OCI-LY3 (cell line): ENCODE measurements at regions not wholly inside any gene's neighbourhood (a gene's known extent, or its start where the extent isn't known, plus 50 kb on each side); places are given as distances from the start of the nearest gene placed in this dataset.

Experiments used
- EZH2phosphoT487 ChIP-seq: fragments of 200-600 bp; shearing (Covaris generic); IDR thresholded peaks from 2 replicates; pipeline ENCODE4 v1.6.1; 2018; ENCODE audit warnings: antibody characterized with exemption, mixed run types, low read depth
- TF ChIP-seq, protein P1 (sequence below): fragments of 200-600, 300-600 bp; sonication (generic); IDR thresholded peaks from 2 replicates; pipeline ENCODE4 v1.5.1; 2014; ENCODE audit warnings: antibody characterized with exemption, low read length, low read depth

DNA sequence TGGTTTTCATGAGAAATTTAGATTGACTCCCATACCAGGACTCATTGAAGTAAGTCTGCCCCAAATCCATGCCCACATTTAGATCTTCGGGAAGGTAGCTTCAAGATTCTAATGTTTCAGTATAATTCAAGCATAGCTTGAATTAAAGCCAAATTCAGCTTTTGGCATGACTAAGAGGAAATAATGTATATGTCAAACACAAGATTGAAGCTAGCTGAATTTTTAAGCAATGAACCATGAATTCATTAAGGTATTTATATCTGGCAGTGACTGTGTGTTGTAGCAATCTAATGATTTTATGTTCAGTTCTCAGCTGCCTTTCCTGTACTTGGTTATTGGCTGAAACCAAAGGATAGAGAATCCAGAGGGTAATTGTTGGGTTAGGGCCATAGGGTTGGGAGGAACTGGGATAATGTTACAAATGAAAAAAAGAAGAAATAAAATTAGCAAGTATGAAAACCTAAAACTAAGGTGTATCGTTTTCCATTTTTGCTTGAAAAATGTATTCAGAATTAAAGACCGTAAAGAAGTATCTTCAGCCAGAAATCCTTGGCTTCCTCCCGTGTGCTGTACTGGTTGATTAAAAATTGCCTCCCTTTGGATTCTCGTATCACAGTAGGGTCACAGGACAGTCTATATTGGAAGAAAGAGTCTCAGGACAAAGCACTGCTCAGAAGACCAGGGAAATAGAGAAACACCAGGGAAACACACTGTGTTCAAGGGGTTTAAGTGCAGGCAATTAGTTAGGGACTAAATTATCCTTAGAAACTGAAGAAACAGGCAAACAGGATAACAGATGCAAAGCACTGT lies 119.0 kb upstream of the FN1 start:
- TF ChIP-seq, protein P1, sequence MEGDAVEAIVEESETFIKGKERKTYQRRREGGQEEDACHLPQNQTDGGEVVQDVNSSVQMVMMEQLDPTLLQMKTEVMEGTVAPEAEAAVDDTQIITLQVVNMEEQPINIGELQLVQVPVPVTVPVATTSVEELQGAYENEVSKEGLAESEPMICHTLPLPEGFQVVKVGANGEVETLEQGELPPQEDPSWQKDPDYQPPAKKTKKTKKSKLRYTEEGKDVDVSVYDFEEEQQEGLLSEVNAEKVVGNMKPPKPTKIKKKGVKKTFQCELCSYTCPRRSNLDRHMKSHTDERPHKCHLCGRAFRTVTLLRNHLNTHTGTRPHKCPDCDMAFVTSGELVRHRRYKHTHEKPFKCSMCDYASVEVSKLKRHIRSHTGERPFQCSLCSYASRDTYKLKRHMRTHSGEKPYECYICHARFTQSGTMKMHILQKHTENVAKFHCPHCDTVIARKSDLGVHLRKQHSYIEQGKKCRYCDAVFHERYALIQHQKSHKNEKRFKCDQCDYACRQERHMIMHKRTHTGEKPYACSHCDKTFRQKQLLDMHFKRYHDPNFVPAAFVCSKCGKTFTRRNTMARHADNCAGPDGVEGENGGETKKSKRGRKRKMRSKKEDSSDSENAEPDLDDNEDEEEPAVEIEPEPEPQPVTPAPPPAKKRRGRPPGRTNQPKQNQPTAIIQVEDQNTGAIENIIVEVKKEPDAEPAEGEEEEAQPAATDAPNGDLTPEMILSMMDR, result no peak
- TF ChIP-seq EZH2phosphoT487, result no peak
